ENCODE measurements at regions not wholly inside any gene's neighbourhood (a gene's known extent, or its start where the extent isn't known, plus 50 kb on each side); places are given as distances from the start of the nearest gene placed in this dataset.

GRCh38 chr6:84549917-84550316 is 214.5 kb downstream of the TBX18 start:
- Histone ChIP-seq H3K27me3 (ENCODE audit: insufficient read depth, low read length) (no peaks in the 10 kb centered on the region), H3K9me3 (ENCODE audit: low read length) (no peaks in the 10 kb centered on the region), H3K4me2 (ENCODE audit: low read length) (no peak overlapping the region), H3K27ac (ENCODE audit: low read depth, low read length, poor library complexity, severe bottlenecking) (no peak overlapping the region), H3K4me3 (ENCODE audit: low read depth, low read length, poor library complexity, severe bottlenecking) (no peak overlapping the region), H3F3A (ENCODE audit: insufficient read depth, low read length) (no peaks in the 10 kb centered on the region), H3K9ac (ENCODE audit: low read length) (no peak overlapping the region), H3K36me3 (ENCODE audit: insufficient read depth, low read length) (no peaks in the 10 kb centered on the region), H2AFZ (ENCODE audit: low read length) (no peak overlapping the region), H3K79me2 (ENCODE audit: insufficient read depth, low read length) (no peaks in the 10 kb centered on the region), H4K20me1 (ENCODE audit: insufficient read depth, low read length) (no peaks in the 10 kb centered on the region), H3K9me2 (ENCODE audit: low read depth, low read length) (no peaks in the 10 kb centered on the region), H3K4me1 (ENCODE audit: insufficient read depth, low read length, severe bottlenecking) (no peaks in the 10 kb centered on the region)
- no peak for TF ChIP-seq EZH2 (IDR thresholded peaks at IDR 0.05; ENCODE audit: borderline replicate concordance, low read length)
- no peak for TF ChIP-seq CTCF (IDR thresholded peaks at IDR 0.05; ENCODE audit: low read length)

- Histone ChIP-seq H3K9me3 (ENCODE audit: low read length) (no peaks in the 10 kb centered on the region), H4K20me1 (ENCODE audit: insufficient read depth, low read length) (no peaks in the 10 kb centered on the region), H3K9ac (ENCODE audit: low read length) (no peak overlapping the region), H3K9me2 (ENCODE audit: low read depth, low read length) (no peaks in the 10 kb centered on the region), H3K36me3 (ENCODE audit: insufficient read depth, low read length) (no peaks in the 10 kb centered on the region), H3K79me2 (ENCODE audit: insufficient read depth, low read length) (no peaks in the 10 kb centered on the region), H2AFZ (ENCODE audit: low read length) (no peak overlapping the region), H3K27ac (ENCODE audit: low read depth, low read length, poor library complexity, severe bottlenecking) (no peak overlapping the region), H3K27me3 (ENCODE audit: insufficient read depth, low read length) (no peaks in the 10 kb centered on the region), H3K4me2 (ENCODE audit: low read length) (no peak overlapping the region), H3F3A (ENCODE audit: insufficient read depth, low read length) (no peaks in the 10 kb centered on the region), H3K4me3 (ENCODE audit: low read depth, low read length, poor library complexity, severe bottlenecking) (no peak overlapping the region), H3K4me1 (ENCODE audit: insufficient read depth, low read length, severe bottlenecking) (no peaks in the 10 kb centered on the region)
- TF ChIP-seq EZH2 (IDR thresholded peaks at IDR 0.05; ENCODE audit: borderline replicate concordance, low read length): no peak
- no peak for TF ChIP-seq CTCF (IDR thresholded peaks at IDR 0.05; ENCODE audit: low read length)
Observed at GRCh38 chr6:84547341-84547801, 217.0 kb downstream of the TBX18 start.

GRCh38 chr6:84546427-84546914 is 217.9 kb downstream of the TBX18 start:
- Histone ChIP-seq H3K9ac (ENCODE audit: low read length) (no peak overlapping the region), H3K79me2 (ENCODE audit: insufficient read depth, low read length) (no peaks in the 10 kb centered on the region), H3K9me2 (ENCODE audit: low read depth, low read length) (no peaks in the 10 kb centered on the region), H2AFZ (ENCODE audit: low read length) (no peak overlapping the region), H3K9me3 (ENCODE audit: low read length) (no peaks in the 10 kb centered on the region), H3K27ac (ENCODE audit: low read depth, low read length, poor library complexity, severe bottlenecking) (no peak overlapping the region), H3F3A (ENCODE audit: insufficient read depth, low read length) (no peaks in the 10 kb centered on the region), H3K4me3 (ENCODE audit: low read depth, low read length, poor library complexity, severe bottlenecking) (no peak overlapping the region), H3K36me3 (ENCODE audit: insufficient read depth, low read length) (no peaks in the 10 kb centered on the region), H3K4me2 (ENCODE audit: low read length) (no peak overlapping the region), H3K27me3 (ENCODE audit: insufficient read depth, low read length) (no peaks in the 10 kb centered on the region), H4K20me1 (ENCODE audit: insufficient read depth, low read length) (no peaks in the 10 kb centered on the region), H3K4me1 (ENCODE audit: insufficient read depth, low read length, severe bottlenecking) (no peaks in the 10 kb centered on the region)
- no peak for TF ChIP-seq EZH2 (IDR thresholded peaks at IDR 0.05; ENCODE audit: borderline replicate concordance, low read length)
- no peak for TF ChIP-seq CTCF (IDR thresholded peaks at IDR 0.05; ENCODE audit: low read length)
